MM.1S (cell line): ENCODE measurements at regions not wholly inside any gene's neighbourhood (a gene's known extent, or its start where the extent isn't known, plus 50 kb on each side); places are given as distances from the start of the nearest gene placed in this dataset.
A peak's percentile ranks its signal among the peaks of the same experiment; 100 is the strongest.

Source experiments
- DNase-seq: peaks from one replicate; pipeline ENCODE4 v3.0.0-alpha.2; 2015
- H2AFZ ChIP-seq: fragments of 300-600 bp; sonication (generic); 2 replicates; pipeline ENCODE4 v1.6.0; 2016; ENCODE audit warnings: antibody characterized with exemption, low read length
- H3F3A ChIP-seq: fragments of 300-600 bp; sonication (generic); 2 replicates; pipeline ENCODE4 v1.6.1; 2016; ENCODE audit warnings: mild to moderate bottlenecking, antibody characterized with exemption, low read length, moderate library complexity, mixed read lengths; ENCODE audit not compliant: insufficient read depth
- H3K27ac ChIP-seq: fragments of 300-600 bp; sonication (generic); 2 replicates; pipeline ENCODE4 v1.5.1; 2016; ENCODE audit warnings: mild to moderate bottlenecking, low read length
- H3K27me3 ChIP-seq: fragments of 300-600 bp; sonication (generic); replicated peaks from 2 replicates; pipeline ENCODE4 v1.6.0; 2016; ENCODE audit warnings: low read length; ENCODE audit not compliant: insufficient read depth
- H3K36me3 ChIP-seq: fragments of 300-600 bp; sonication (generic); replicated peaks from 2 replicates; pipeline ENCODE4 v1.6.1; 2016; ENCODE audit warnings: mild to moderate bottlenecking, low read length, mixed read lengths; ENCODE audit not compliant: insufficient read depth
- H3K4me1 ChIP-seq: fragments of 300-600 bp; sonication (generic); 2 replicates; pipeline ENCODE4 v1.6.1; 2016; ENCODE audit warnings: low read length, mixed read lengths
- H3K4me2 ChIP-seq: fragments of 300-600 bp; sonication (generic); 2 replicates; pipeline ENCODE4 v1.6.0; 2016; ENCODE audit warnings: low read depth, low read length
- H3K4me3 ChIP-seq: fragments of 300-600 bp; sonication (generic); 2 replicates; pipeline ENCODE4 v1.5.1; 2016; ENCODE audit warnings: low read length, mixed read lengths
- H3K79me2 ChIP-seq: fragments of 300-600 bp; sonication (generic); 2 replicates; pipeline ENCODE4 v1.6.1; 2016; ENCODE audit warnings: mixed run types, low read length, mixed read lengths
- H3K9ac ChIP-seq: fragments of 300-600 bp; sonication (generic); 2 replicates; pipeline ENCODE4 v1.6.1; 2016; ENCODE audit warnings: low read length, mixed read lengths
- H3K9me2 ChIP-seq: fragments of 300-600 bp; sonication (generic); replicated peaks from 2 replicates; pipeline ENCODE4 v1.6.1; 2016; ENCODE audit warnings: mild to moderate bottlenecking, low read length, mixed read lengths; ENCODE audit not compliant: insufficient read depth
- H3K9me3 ChIP-seq: fragments of 300-600 bp; sonication (generic); replicated peaks from 2 replicates; pipeline ENCODE4 v1.6.1; 2016; ENCODE audit warnings: mild to moderate bottlenecking, low read length, mixed read lengths; ENCODE audit not compliant: insufficient read depth
- H4K20me1 ChIP-seq: fragments of 300-600 bp; sonication (generic); 2 replicates; pipeline ENCODE4 v1.6.1; 2016; ENCODE audit warnings: mild to moderate bottlenecking, low read length, moderate library complexity, mixed read lengths; ENCODE audit not compliant: insufficient read depth
- EZH2 ChIP-seq: fragments of 300-600 bp; sonication (generic); optimal IDR thresholded peaks from 2 replicates; pipeline ENCODE3; 2017; ENCODE audit warnings: low read depth, mild to moderate bottlenecking, antibody characterized with exemption, low read length, mixed read lengths
- EZH2phosphoT487 ChIP-seq: fragments of 300-600 bp; sonication (generic); IDR thresholded peaks from 2 replicates; pipeline ENCODE4 v1.6.1; 2018; ENCODE audit warnings: antibody characterized with exemption, low read length
- TF ChIP-seq, protein P1 (sequence below): fragments of 300-600 bp; sonication (generic); IDR thresholded peaks from 2 replicates; pipeline ENCODE4 v1.5.1; 2016; ENCODE audit warnings: antibody characterized with exemption, low read length, mixed read lengths

DNA sequence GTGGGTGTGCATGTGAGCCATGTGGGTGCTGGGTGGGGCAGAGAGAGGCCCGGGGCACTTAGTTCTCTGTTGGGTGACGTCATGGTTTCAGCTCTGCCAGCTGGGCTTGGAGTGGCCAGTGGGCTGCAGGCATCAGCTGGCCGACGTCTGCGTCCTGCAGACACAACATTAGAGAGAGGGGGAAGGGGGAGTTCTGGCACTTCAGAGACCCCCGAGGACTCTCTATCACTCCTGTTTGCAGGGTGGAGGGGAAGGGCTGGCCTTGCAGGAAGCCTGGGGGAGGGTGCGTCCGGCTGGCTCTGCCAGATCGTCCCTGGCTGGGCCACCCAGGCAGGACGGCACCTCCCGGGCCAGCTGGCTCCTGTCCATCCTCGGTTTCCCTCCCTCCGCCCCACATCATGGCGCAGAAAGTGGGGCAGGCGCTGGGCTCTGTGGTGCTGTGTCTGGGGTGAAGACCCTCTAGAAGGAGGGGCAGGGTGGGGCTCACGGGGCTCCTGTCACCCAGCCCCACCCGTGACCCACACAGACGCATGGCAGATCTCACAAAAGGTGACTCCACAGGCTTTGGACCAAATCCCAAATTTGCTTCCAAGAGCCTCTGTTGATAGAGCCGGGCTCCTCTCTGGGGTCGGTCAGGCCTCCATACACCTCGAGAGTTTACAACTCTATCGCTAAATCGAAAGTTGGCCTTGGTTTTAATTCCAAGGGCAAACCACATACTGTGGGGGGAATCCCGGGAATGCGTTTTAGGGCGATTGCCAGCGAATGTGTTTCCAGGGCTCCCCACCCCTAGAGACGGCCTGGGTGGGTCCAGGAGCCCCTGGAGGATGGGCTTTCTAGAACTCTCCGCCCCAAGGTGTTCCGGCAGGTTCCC lies 73.4 kb upstream of the TTC34 start:
- H3K4me1 ChIP-seq: no peaks in the 10 kb centered on the region
- no peak overlapping the region for H3K9ac ChIP-seq
- no peaks in the 10 kb centered on the region for H3F3A ChIP-seq
- H4K20me1 ChIP-seq: no peaks in the 10 kb centered on the region
- H3K27me3 ChIP-seq: peaks cover 84% of the 10 kb centered on the region
- no peaks in the 10 kb centered on the region for H3K36me3 ChIP-seq
- H3K4me3 ChIP-seq: no peak overlapping the region
- H3K27ac ChIP-seq: no peak overlapping the region
- no peak overlapping the region for H3K4me2 ChIP-seq
- H3K9me3 ChIP-seq: no peaks in the 10 kb centered on the region
- no peak for TF ChIP-seq EZH2phosphoT487
- TF ChIP-seq, protein P1, sequence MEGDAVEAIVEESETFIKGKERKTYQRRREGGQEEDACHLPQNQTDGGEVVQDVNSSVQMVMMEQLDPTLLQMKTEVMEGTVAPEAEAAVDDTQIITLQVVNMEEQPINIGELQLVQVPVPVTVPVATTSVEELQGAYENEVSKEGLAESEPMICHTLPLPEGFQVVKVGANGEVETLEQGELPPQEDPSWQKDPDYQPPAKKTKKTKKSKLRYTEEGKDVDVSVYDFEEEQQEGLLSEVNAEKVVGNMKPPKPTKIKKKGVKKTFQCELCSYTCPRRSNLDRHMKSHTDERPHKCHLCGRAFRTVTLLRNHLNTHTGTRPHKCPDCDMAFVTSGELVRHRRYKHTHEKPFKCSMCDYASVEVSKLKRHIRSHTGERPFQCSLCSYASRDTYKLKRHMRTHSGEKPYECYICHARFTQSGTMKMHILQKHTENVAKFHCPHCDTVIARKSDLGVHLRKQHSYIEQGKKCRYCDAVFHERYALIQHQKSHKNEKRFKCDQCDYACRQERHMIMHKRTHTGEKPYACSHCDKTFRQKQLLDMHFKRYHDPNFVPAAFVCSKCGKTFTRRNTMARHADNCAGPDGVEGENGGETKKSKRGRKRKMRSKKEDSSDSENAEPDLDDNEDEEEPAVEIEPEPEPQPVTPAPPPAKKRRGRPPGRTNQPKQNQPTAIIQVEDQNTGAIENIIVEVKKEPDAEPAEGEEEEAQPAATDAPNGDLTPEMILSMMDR: no peak
- TF ChIP-seq EZH2: no peak
- no peak for DNase-seq
- H3K9me2 ChIP-seq: no peaks in the 10 kb centered on the region
- no peak overlapping the region for H2AFZ ChIP-seq
- H3K79me2 ChIP-seq: no peaks in the 10 kb centered on the region

DNA sequence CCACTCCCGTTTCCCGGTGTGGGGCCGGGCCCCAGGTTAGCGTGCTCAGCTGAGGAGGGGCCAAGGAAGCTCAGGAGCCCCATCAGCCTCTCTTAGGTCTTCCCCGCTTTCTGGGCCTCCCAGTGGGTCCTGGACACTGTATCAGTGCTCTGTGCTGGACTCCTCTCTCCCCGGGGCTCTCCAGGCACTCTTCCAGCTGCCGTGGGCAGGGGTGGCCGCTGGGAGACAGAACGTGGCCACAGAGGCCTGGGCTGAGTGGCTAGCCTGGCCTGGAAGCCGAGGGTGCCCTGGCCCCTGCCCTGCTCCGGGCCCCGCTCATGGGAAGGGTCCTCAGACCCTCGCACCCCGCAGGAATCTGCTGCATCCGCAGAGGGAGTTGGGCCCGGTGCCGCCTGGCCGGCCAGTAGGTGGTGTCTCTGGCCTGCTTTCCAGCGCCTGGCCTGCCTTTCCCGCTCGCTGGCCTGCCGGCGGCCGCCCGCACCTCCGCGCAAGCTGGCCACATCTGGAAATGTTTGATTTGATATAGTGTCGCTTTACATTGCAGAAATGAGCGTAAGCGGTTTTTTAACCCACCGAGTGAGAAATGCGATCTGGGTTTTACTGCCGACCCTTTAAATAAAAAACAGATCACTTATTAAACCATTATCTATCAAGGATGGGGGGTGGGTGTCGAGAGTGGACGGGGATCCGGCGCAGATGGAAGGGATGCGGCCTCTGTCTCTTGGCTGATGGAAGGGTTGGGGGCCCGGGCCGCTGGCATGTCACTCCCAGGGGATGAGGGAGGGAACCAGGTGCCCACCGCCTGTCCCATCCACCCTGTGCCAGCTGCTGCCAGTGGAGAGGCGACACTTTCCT lies 74.4 kb upstream of the TTC34 start:
- H3F3A ChIP-seq: no peaks in the 10 kb centered on the region
- H4K20me1 ChIP-seq: no peaks in the 10 kb centered on the region
- no peak overlapping the region for H3K27ac ChIP-seq
- peaks cover 89% of the 10 kb centered on the region for H3K27me3 ChIP-seq
- no peak overlapping the region for H3K4me2 ChIP-seq
- no peaks in the 10 kb centered on the region for H3K79me2 ChIP-seq
- H3K9ac ChIP-seq: no peak overlapping the region
- no peak overlapping the region for H2AFZ ChIP-seq
- no peak overlapping the region for H3K4me3 ChIP-seq
- TF ChIP-seq, protein P1: no peak
- TF ChIP-seq EZH2phosphoT487 (no peak), EZH2 (peak; percentile 68)
- H3K9me3 ChIP-seq: no peaks in the 10 kb centered on the region
- H3K36me3 ChIP-seq: no peaks in the 10 kb centered on the region
- H3K4me1 ChIP-seq: no peaks in the 10 kb centered on the region
- DNase-seq: no peak
- no peaks in the 10 kb centered on the region for H3K9me2 ChIP-seq

DNA sequence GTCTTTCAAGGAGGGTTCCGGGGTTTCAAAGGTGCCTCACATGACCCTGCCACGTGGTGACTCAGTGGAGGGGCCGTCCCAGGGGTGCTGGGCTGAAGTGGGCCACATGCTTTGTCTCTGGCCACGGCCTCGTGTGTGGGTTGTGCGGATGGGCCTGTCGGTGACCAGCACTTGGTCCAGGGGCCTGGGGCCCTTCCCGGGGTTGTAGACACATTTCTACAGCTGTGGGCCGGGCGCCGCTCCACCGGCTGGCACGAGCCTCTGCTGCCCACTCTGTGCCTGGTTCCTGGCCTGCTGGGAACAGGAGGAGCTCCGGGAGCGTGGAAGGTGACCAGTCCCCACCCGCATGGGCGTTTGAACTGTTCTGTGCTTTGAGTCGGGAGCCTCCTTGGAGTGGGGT lies 75.4 kb upstream of the TTC34 start:
- Histone ChIP-seq H3K9me3 (no peaks in the 10 kb centered on the region), H3K27ac (no peak overlapping the region), H3K9me2 (no peaks in the 10 kb centered on the region), H3K9ac (no peak overlapping the region), H3K4me1 (no peaks in the 10 kb centered on the region), H3K36me3 (no peaks in the 10 kb centered on the region), H3K79me2 (no peaks in the 10 kb centered on the region), H3K4me2 (no peak overlapping the region), H3F3A (no peaks in the 10 kb centered on the region), H3K27me3 (peaks cover 90% of the 10 kb centered on the region), H3K4me3 (no peak overlapping the region), H4K20me1 (no peaks in the 10 kb centered on the region), H2AFZ (no peak overlapping the region)
- DNase-seq: no peak
- TF ChIP-seq EZH2 (no peak), EZH2phosphoT487 (no peak)
- TF ChIP-seq, protein P1: no peak
